Vagina (tissue), 2 donors: ENCODE measurements at regions not wholly inside any gene's neighbourhood (a gene's known extent, or its start where the extent isn't known, plus 50 kb on each side); places are given as distances from the start of the nearest gene placed in this dataset.

Experiments used
- POLR2A ChIP-seq, 2 donors: fragments of 450-650 bp; IDR thresholded peaks; one replicate each; pipeline ENCODE4 v1.6.1; 2017; ENCODE audit warnings: antibody characterized with exemption in 2 of 2, mild to moderate bottlenecking in 2 of 2, moderate library complexity in 2 of 2
- TF ChIP-seq, protein P1 (sequence below), 3 experiments: fragments of 450-650 bp in 2 of 3; fragments of 200-600 bp in 1 of 3; sonication (generic) in 1 of 3; IDR thresholded peaks; one replicate each; pipeline ENCODE4 v1.5.1; 2017 to 2019; ENCODE audit warnings: antibody characterized with exemption in 3 of 3, mild to moderate bottlenecking in 2 of 3, moderate library complexity in 2 of 3

GRCh38 chr14:27372771-27373170, 774.9 kb upstream of the NOVA1 start:
- TF ChIP-seq, protein P1, sequence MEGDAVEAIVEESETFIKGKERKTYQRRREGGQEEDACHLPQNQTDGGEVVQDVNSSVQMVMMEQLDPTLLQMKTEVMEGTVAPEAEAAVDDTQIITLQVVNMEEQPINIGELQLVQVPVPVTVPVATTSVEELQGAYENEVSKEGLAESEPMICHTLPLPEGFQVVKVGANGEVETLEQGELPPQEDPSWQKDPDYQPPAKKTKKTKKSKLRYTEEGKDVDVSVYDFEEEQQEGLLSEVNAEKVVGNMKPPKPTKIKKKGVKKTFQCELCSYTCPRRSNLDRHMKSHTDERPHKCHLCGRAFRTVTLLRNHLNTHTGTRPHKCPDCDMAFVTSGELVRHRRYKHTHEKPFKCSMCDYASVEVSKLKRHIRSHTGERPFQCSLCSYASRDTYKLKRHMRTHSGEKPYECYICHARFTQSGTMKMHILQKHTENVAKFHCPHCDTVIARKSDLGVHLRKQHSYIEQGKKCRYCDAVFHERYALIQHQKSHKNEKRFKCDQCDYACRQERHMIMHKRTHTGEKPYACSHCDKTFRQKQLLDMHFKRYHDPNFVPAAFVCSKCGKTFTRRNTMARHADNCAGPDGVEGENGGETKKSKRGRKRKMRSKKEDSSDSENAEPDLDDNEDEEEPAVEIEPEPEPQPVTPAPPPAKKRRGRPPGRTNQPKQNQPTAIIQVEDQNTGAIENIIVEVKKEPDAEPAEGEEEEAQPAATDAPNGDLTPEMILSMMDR (IDR thresholded peaks at IDR 0.05) = no peak
- TF ChIP-seq POLR2A (IDR thresholded peaks at IDR 0.05) = no peak
